OCI-LY1 (cell line): ENCODE measurements at regions not wholly inside any gene's neighbourhood (a gene's known extent, or its start where the extent isn't known, plus 50 kb on each side); places are given as distances from the start of the nearest gene placed in this dataset.
"Not testable (repeated sequence)": the region's sequence is repeated elsewhere in the genome, so short reads cannot be mapped to it uniquely, and the experiment has no call there.

Source experiments
- H2AFZ ChIP-seq: fragments of 200-600 bp; sonication (generic), shearing (Covaris generic); 2 replicates; pipeline ENCODE4 v1.6.0; 2014; ENCODE audit warnings: antibody characterized with exemption, mild to moderate bottlenecking, low read length
- H3F3A ChIP-seq: fragments of 200-600 bp; sonication (generic), shearing (Covaris generic); 2 replicates; pipeline ENCODE4 v1.6.0; 2014; ENCODE audit warnings: mild to moderate bottlenecking, antibody characterized with exemption, low read length, moderate library complexity; ENCODE audit not compliant: insufficient read depth
- H3K27ac ChIP-seq: fragments of 200-600 bp; sonication (generic); 2 replicates; pipeline ENCODE4 v1.5.1; 2014; ENCODE audit warnings: low read length, mixed run types, mild to moderate bottlenecking, low read depth; ENCODE audit not compliant: poor library complexity, severe bottlenecking
- H3K27me3 ChIP-seq: fragments of 200-600 bp; sonication (generic); 2 replicates; pipeline ENCODE4 v1.6.0; 2014; ENCODE audit warnings: antibody characterized with exemption, mild to moderate bottlenecking, low read length, moderate library complexity; ENCODE audit not compliant: insufficient read depth
- H3K36me3 ChIP-seq: fragments of 200-600 bp; sonication (generic); 2 replicates; pipeline ENCODE4 v1.6.1; 2014; ENCODE audit warnings: mild to moderate bottlenecking, antibody characterized with exemption, low read length, moderate library complexity, mixed read lengths; ENCODE audit not compliant: insufficient read depth
- H3K4me1 ChIP-seq: fragments of 200-600 bp; sonication (generic); 2 replicates; pipeline ENCODE4 v1.5.1; 2014; ENCODE audit warnings: mild to moderate bottlenecking, low read length, moderate library complexity; ENCODE audit not compliant: insufficient read depth, severe bottlenecking
- H3K4me2 ChIP-seq: fragments of 200-600 bp; sonication (generic), shearing (Covaris generic); 2 replicates; pipeline ENCODE4 v1.6.1; 2014; ENCODE audit warnings: low read length
- H3K4me3 ChIP-seq: fragments of 200-600 bp; sonication (generic); 2 replicates; pipeline ENCODE4 v1.5.1; 2014; ENCODE audit warnings: low read length, low read depth, mild to moderate bottlenecking, mixed read lengths; ENCODE audit not compliant: poor library complexity, severe bottlenecking
- H3K79me2 ChIP-seq: fragments of 200-600 bp; shearing (Covaris generic); 2 replicates; pipeline ENCODE4 v1.6.1; 2016; ENCODE audit warnings: mixed run types, low read length, mixed read lengths; ENCODE audit not compliant: insufficient read depth
- H3K9ac ChIP-seq: fragments of 200-600 bp; sonication (generic), shearing (Covaris generic); 2 replicates; pipeline ENCODE4 v1.6.1; 2014; ENCODE audit warnings: mild to moderate bottlenecking, low read length, mixed read lengths
- H3K9me2 ChIP-seq: fragments of 200-600 bp; sonication (generic), shearing (Covaris generic); 2 replicates; pipeline ENCODE4 v1.6.1; 2014; ENCODE audit warnings: low read depth, mild to moderate bottlenecking, low read length, mixed read lengths
- H3K9me3 ChIP-seq: fragments of 200-600 bp; shearing (Covaris generic); 2 replicates; pipeline ENCODE4 v1.6.1; 2014; ENCODE audit warnings: low read length, mixed read lengths
- H4K20me1 ChIP-seq: fragments of 200-600 bp; sonication (generic), shearing (Covaris generic); 2 replicates; pipeline ENCODE4 v1.6.0; 2016; ENCODE audit warnings: mild to moderate bottlenecking, low read length; ENCODE audit not compliant: insufficient read depth
- EZH2 ChIP-seq: fragments of 200-600 bp; sonication (generic), shearing (Covaris generic); IDR thresholded peaks from 2 replicates; pipeline ENCODE4 v1.8.0; 2017; ENCODE audit warnings: borderline replicate concordance, mixed run types, mild to moderate bottlenecking, antibody characterized with exemption, low read length, moderate library complexity, mixed read lengths
- TF ChIP-seq, protein P1 (sequence below): fragments of 200-600 bp; sonication (generic), shearing (Covaris generic); IDR thresholded peaks from 2 replicates; pipeline ENCODE4 v1.5.1; 2017; ENCODE audit warnings: mild to moderate bottlenecking, antibody characterized with exemption, low read length, moderate library complexity, mixed read lengths

DNA sequence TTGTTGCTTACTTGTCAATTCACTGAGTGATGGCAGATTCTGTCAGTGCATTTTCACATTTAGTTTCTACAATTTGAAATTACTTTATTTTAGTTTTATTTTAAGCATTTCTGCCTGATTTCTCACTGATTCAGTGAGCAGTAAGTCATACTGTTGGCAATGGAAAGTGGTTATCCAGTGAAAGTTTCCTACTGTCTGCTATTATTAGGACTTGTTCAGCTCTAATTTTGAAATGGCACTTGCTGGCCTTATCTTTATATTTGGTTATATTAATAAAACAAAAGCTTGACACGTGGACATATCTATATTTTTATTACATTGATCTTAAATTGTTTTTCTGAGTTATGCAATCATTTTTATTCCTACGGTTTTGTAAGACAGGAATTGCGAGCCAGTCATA lies 871.8 kb upstream of the SLC35B3 start:
- Histone ChIP-seq H3K27me3 (no peaks in the 10 kb centered on the region), H3K4me1 (no peaks in the 10 kb centered on the region), H3K4me2 (no peak overlapping the region), H3K4me3 (no peak overlapping the region), H3K9me2 (no peaks in the 10 kb centered on the region), H3K36me3 (no peaks in the 10 kb centered on the region), H3F3A (no peaks in the 10 kb centered on the region), H4K20me1 (no peaks in the 10 kb centered on the region), H3K9me3 (no peaks in the 10 kb centered on the region), H2AFZ (no peak overlapping the region), H3K79me2 (no peaks in the 10 kb centered on the region), H3K9ac (no peak overlapping the region), H3K27ac (no peak overlapping the region)
- TF ChIP-seq, protein P1, sequence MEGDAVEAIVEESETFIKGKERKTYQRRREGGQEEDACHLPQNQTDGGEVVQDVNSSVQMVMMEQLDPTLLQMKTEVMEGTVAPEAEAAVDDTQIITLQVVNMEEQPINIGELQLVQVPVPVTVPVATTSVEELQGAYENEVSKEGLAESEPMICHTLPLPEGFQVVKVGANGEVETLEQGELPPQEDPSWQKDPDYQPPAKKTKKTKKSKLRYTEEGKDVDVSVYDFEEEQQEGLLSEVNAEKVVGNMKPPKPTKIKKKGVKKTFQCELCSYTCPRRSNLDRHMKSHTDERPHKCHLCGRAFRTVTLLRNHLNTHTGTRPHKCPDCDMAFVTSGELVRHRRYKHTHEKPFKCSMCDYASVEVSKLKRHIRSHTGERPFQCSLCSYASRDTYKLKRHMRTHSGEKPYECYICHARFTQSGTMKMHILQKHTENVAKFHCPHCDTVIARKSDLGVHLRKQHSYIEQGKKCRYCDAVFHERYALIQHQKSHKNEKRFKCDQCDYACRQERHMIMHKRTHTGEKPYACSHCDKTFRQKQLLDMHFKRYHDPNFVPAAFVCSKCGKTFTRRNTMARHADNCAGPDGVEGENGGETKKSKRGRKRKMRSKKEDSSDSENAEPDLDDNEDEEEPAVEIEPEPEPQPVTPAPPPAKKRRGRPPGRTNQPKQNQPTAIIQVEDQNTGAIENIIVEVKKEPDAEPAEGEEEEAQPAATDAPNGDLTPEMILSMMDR: no peak
- TF ChIP-seq EZH2: no peak

DNA sequence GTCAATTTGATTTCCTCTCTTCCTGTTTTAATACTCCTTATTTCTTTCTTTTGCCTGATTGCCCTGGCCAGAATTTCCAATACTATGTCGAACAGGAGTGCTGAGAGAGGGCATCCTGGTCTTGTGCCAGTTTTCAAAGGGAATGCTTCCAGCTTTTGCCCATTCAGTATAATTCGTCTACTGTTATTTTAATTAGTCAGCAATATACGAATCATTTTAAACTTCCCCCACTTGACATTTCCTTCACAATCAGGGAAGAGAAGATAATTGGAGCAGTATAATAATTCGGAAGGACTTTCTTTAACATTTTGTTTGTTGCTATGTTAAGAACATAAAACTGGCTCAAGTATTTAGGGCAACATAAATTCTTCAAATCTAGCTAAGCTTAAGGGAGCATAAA lies 860.3 kb upstream of the SLC35B3 start:
- H3K79me2 ChIP-seq: no peaks in the 10 kb centered on the region
- H3K4me1 ChIP-seq: no peaks in the 10 kb centered on the region
- no peak for TF ChIP-seq EZH2
- no peak overlapping the region for H3K4me3 ChIP-seq
- no peaks in the 10 kb centered on the region for H3K9me2 ChIP-seq
- H2AFZ ChIP-seq: no peak overlapping the region
- H3F3A ChIP-seq: no peaks in the 10 kb centered on the region
- no peaks in the 10 kb centered on the region for H3K9me3 ChIP-seq
- H3K27me3 ChIP-seq: no peaks in the 10 kb centered on the region
- H4K20me1 ChIP-seq: no peaks in the 10 kb centered on the region
- H3K4me2 ChIP-seq: no peak overlapping the region
- no peaks in the 10 kb centered on the region for H3K36me3 ChIP-seq
- H3K27ac ChIP-seq: no peak overlapping the region
- no peak overlapping the region for H3K9ac ChIP-seq

DNA sequence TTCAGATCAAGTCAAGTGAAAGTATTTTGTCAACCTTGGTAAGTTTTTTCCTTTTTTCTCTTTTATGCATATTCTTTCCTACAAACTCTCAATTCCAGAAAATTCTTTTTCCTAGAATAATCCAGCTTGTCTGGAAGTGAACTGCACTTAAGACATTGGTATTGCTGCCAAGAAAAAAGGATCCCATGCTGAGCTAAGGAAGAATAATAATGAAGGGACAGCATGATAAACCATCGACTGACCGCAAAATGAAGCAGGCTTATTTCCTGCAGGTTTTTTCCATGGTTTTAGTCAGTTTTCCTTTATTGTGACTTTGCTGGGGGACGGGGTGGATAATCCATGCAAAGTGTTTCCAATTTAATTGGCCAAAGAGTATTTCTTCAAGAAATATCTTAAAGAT lies 857.6 kb upstream of the SLC35B3 start:
- no peaks in the 10 kb centered on the region for H3K9me3 ChIP-seq
- H3K4me3 ChIP-seq: no peak overlapping the region
- H3K9me2 ChIP-seq: no peaks in the 10 kb centered on the region
- TF ChIP-seq, protein P1: no peak
- TF ChIP-seq EZH2: no peak
- no peak overlapping the region for H3K9ac ChIP-seq
- no peak overlapping the region for H3K4me2 ChIP-seq
- no peaks in the 10 kb centered on the region for H3K36me3 ChIP-seq
- no peaks in the 10 kb centered on the region for H3K27me3 ChIP-seq
- H3K79me2 ChIP-seq: no peaks in the 10 kb centered on the region
- H3K27ac ChIP-seq: no peak overlapping the region
- no peaks in the 10 kb centered on the region for H3F3A ChIP-seq
- no peak overlapping the region for H2AFZ ChIP-seq
- no peaks in the 10 kb centered on the region for H3K4me1 ChIP-seq
- no peaks in the 10 kb centered on the region for H4K20me1 ChIP-seq

DNA sequence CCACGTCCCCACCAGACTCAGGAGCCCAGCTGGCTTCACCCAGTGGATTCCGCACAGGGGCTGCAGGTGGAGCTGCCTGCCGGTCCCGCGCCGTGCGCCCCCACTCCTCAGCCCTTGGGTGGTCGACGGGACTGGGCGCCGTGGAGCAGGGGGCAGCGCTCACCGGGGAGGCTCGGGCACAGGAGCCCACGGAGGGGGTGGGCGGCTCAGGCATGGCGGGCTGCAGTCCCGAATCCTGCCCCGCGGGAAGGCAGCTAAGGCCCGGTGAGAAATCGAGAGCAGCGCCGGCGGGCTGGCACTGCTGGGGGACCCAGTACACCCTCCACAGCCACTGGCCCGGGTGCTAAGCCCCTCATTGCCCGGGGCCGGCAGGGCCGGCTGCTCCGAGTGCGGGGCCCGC lies 855.0 kb upstream of the SLC35B3 start:
- H2AFZ ChIP-seq, H3K9me3 ChIP-seq, H3K9ac ChIP-seq, H3F3A ChIP-seq, H3K4me3 ChIP-seq, H3K4me1 ChIP-seq, H3K36me3 ChIP-seq, H3K9me2 ChIP-seq, H4K20me1 ChIP-seq, H3K4me2 ChIP-seq, H3K27ac ChIP-seq, H3K27me3 ChIP-seq, H3K79me2 ChIP-seq: not testable (repeated sequence)
